ENCODE measurements at regions not wholly inside any gene's neighbourhood (a gene's known extent, or its start where the extent isn't known, plus 50 kb on each side); places are given as distances from the start of the nearest gene placed in this dataset.

GRCh38 chr4:140213749-140214148 is 59.8 kb upstream of the MAML3 start:
- no peak overlapping the region for H3K27ac ChIP-seq (ENCODE audit: low read length)
- H3K9me3 ChIP-seq (replicated peaks; ENCODE audit: control insufficient read depth, low read depth, low read length) = no peaks in the 10 kb centered on the region
- no peak for DNase-seq
- H3K27me3 ChIP-seq (ENCODE audit: control insufficient read depth, insufficient read depth, low read length) = no peaks in the 10 kb centered on the region
- WGBS (ENCODE audit: insufficient coverage) = no CpG with 5 or more reads among the region's 1 CpG
- peaks cover 2% of the 10 kb centered on the region for H3K4me1 ChIP-seq (ENCODE audit: control insufficient read depth, insufficient read depth, low read length)
- H3K4me3 ChIP-seq (ENCODE audit: low read length) = no peak overlapping the region
- no peaks in the 10 kb centered on the region for H3K36me3 ChIP-seq (ENCODE audit: control insufficient read depth, insufficient read depth, low read length)

- H3K9me3 ChIP-seq (replicated peaks; ENCODE audit: control insufficient read depth, low read depth, low read length) = no peaks in the 10 kb centered on the region
- H3K27ac ChIP-seq (ENCODE audit: low read length) = no peak overlapping the region
- no peaks in the 10 kb centered on the region for H3K27me3 ChIP-seq (ENCODE audit: control insufficient read depth, insufficient read depth, low read length)
- peaks cover 2% of the 10 kb centered on the region for H3K4me1 ChIP-seq (ENCODE audit: control insufficient read depth, insufficient read depth, low read length)
- DNase-seq = no peak
- no peak overlapping the region for H3K4me3 ChIP-seq (ENCODE audit: low read length)
- no peaks in the 10 kb centered on the region for H3K36me3 ChIP-seq (ENCODE audit: control insufficient read depth, insufficient read depth, low read length)
- 63% methylated on average over 2 of the region's 3 CpGs for WGBS (ENCODE audit: insufficient coverage)
Observed at GRCh38 chr4:140213116-140213515, 59.1 kb upstream of the MAML3 start.

- Histone ChIP-seq H3K9me3 (replicated peaks; ENCODE audit: control insufficient read depth, low read depth, low read length) (no peaks in the 10 kb centered on the region), H3K27ac (ENCODE audit: low read length) (no peak overlapping the region), H3K4me3 (ENCODE audit: low read length) (no peak overlapping the region), H3K36me3 (ENCODE audit: control insufficient read depth, insufficient read depth, low read length) (no peaks in the 10 kb centered on the region), H3K27me3 (ENCODE audit: control insufficient read depth, insufficient read depth, low read length) (no peaks in the 10 kb centered on the region), H3K4me1 (ENCODE audit: control insufficient read depth, insufficient read depth, low read length) (peaks cover 2% of the 10 kb centered on the region)
- no peak for DNase-seq
- 89% methylated on average over 4 of the region's 4 CpGs for WGBS (ENCODE audit: insufficient coverage)
Observed at GRCh38 chr4:140212646-140213045, 58.7 kb upstream of the MAML3 start.

GRCh38 chr4:140212194-140212593 is 58.2 kb upstream of the MAML3 start:
- 100% methylated on average over 1 of the region's 2 CpGs for WGBS (ENCODE audit: insufficient coverage)
- no peaks in the 10 kb centered on the region for H3K27me3 ChIP-seq (ENCODE audit: control insufficient read depth, insufficient read depth, low read length)
- peaks cover 2% of the 10 kb centered on the region for H3K4me1 ChIP-seq (ENCODE audit: control insufficient read depth, insufficient read depth, low read length)
- no peaks in the 10 kb centered on the region for H3K9me3 ChIP-seq (replicated peaks; ENCODE audit: control insufficient read depth, low read depth, low read length)
- no peak for DNase-seq
- H3K36me3 ChIP-seq (ENCODE audit: control insufficient read depth, insufficient read depth, low read length) = no peaks in the 10 kb centered on the region
- H3K27ac ChIP-seq (ENCODE audit: low read length) = no peak overlapping the region
- H3K4me3 ChIP-seq (ENCODE audit: low read length) = no peak overlapping the region

- Histone ChIP-seq H3K36me3 (ENCODE audit: control insufficient read depth, insufficient read depth, low read length) (no peaks in the 10 kb centered on the region), H3K9me3 (replicated peaks; ENCODE audit: control insufficient read depth, low read depth, low read length) (no peaks in the 10 kb centered on the region), H3K27ac (ENCODE audit: low read length) (no peak overlapping the region), H3K4me1 (ENCODE audit: control insufficient read depth, insufficient read depth, low read length) (peaks cover 2% of the 10 kb centered on the region), H3K27me3 (ENCODE audit: control insufficient read depth, insufficient read depth, low read length) (no peaks in the 10 kb centered on the region), H3K4me3 (ENCODE audit: low read length) (no peak overlapping the region)
- WGBS (ENCODE audit: insufficient coverage) = no CpG with 5 or more reads among the region's 2 CpGs
- DNase-seq = no peak
Observed at GRCh38 chr4:140211693-140212092, 57.7 kb upstream of the MAML3 start.

- no peak for DNase-seq
- peaks cover 2% of the 10 kb centered on the region for H3K4me1 ChIP-seq (ENCODE audit: control insufficient read depth, insufficient read depth, low read length)
- no peaks in the 10 kb centered on the region for H3K9me3 ChIP-seq (replicated peaks; ENCODE audit: control insufficient read depth, low read depth, low read length)
- H3K4me3 ChIP-seq (ENCODE audit: low read length) = no peak overlapping the region
- H3K36me3 ChIP-seq (ENCODE audit: control insufficient read depth, insufficient read depth, low read length) = no peaks in the 10 kb centered on the region
- no peak overlapping the region for H3K27ac ChIP-seq (ENCODE audit: low read length)
- H3K27me3 ChIP-seq (ENCODE audit: control insufficient read depth, insufficient read depth, low read length) = no peaks in the 10 kb centered on the region
Observed at GRCh38 chr4:140211161-140211560, 57.2 kb upstream of the MAML3 start.

GRCh38 chr4:140208921-140209320 is 54.9 kb upstream of the MAML3 start:
- Histone ChIP-seq H3K4me3 (ENCODE audit: low read length) (no peak overlapping the region), H3K36me3 (ENCODE audit: control insufficient read depth, insufficient read depth, low read length) (no peaks in the 10 kb centered on the region), H3K27me3 (ENCODE audit: control insufficient read depth, insufficient read depth, low read length) (no peaks in the 10 kb centered on the region), H3K9me3 (replicated peaks; ENCODE audit: control insufficient read depth, low read depth, low read length) (no peaks in the 10 kb centered on the region), H3K27ac (ENCODE audit: low read length) (no peak overlapping the region), H3K4me1 (ENCODE audit: control insufficient read depth, insufficient read depth, low read length) (peaks cover 2% of the 10 kb centered on the region)
- DNase-seq = no peak
- no CpG with 5 or more reads among the region's 1 CpG for WGBS (ENCODE audit: insufficient coverage)

Measured in muscle of leg (tissue), 3 donors.